ENCODE measurements at regions not wholly inside any gene's neighbourhood (a gene's known extent, or its start where the extent isn't known, plus 50 kb on each side); places are given as distances from the start of the nearest gene placed in this dataset.
"Not testable (repeated sequence)": the region's sequence is repeated elsewhere in the genome, so short reads cannot be mapped to it uniquely, and the experiment has no call there.

DNA sequence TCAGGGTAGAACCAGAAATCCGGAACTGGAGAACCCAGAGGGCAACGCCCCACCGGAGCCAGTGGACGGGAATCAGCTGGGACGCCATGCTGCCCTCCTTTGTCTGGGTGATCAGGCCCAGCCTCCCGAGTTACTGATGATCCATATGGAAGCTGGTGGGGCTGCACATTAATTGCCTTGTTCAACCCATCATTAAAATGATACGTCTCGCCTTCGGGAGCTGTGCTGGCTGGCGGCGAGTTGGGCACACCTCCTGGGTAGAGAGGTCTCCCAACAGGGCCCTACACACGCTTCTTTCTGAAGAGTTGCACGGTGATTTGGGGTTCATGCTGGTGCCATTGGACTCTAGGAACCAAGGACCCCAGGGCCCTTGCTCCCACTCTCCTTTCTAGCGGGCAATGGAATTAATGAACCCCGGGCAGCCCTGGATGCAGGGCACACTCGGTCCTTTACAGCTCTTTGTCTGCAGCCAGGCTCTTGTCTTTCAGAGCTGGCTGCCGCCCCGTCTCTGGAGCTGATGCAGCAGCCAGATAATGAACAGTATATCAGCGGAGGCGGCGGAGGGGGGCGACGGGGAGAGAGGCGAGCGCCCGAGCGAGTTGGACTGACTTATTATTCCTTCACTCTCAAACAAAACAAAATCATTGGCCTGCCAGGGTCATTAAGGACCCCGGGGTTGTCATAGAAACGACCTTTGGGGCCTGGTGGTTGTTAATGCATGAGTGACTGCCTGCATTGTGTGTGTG lies 412.2 kb upstream of the ZMIZ1 start:
- H3K4me1 Mint-ChIP-seq: no peaks in the 10 kb centered on the region
- H3K4me3 Mint-ChIP-seq: no peak overlapping the region
- H3K27me3 Mint-ChIP-seq: peaks cover 5% of the 10 kb centered on the region
- no peaks in the 10 kb centered on the region for H3K9me3 Mint-ChIP-seq
- no peaks in the 10 kb centered on the region for H3K36me3 Mint-ChIP-seq
- DNase-seq: no peak
- no peak overlapping the region for H3K27ac Mint-ChIP-seq

DNA sequence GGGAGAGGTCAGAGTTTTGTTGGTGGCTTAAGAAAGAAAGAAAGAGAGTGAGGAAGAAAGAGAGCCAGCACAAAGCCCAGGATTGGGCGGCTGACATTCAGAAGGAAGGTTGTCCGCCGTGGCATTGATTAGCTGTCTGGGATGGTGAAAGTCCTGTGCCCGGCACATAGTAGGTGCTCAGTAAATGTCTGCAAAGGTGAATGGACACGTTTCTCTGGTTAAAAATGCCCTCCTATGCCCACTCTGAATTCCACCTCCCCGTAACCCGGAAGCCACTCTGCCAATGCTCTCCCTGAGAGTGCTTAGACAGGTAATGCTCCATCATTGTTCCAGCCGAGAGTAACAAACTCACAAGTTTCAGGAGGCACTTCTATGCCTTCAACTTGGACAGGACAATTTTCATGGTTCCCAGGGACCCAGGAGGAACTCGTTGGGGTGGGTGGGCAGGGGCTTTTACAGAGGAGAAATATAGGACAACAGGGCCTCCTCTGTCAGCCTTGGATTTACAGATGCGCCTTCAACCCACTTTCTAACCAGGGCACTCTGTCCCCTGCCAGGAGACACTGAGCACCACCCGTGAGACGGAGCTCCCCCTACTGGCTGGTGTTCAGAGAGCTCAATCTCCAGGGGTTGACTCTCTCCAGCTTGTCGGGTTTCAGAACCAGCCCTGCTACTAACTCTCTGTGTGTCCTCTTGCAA lies 411.5 kb upstream of the ZMIZ1 start:
- H3K4me3 Mint-ChIP-seq: no peak overlapping the region
- no peak overlapping the region for H3K27ac Mint-ChIP-seq
- H3K4me1 Mint-ChIP-seq: no peaks in the 10 kb centered on the region
- no peaks in the 10 kb centered on the region for H3K36me3 Mint-ChIP-seq
- H3K27me3 Mint-ChIP-seq: peaks cover 5% of the 10 kb centered on the region
- H3K9me3 Mint-ChIP-seq: no peaks in the 10 kb centered on the region
- peak; percentile 66 for DNase-seq

DNA sequence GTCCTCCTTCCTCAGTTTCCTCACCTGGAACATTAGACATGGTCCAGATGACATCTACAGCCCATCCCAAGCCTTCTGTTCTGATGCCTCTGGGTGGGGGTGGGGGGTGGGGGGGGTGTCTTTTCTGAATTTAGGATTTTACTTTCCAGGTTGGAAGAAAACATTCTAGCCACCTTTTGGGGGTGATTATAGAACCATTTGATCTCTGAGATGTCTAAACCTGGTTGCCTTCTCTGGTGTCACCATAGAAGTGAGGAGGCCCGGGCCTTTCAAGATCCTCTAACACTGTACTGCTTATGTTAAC lies 411.0 kb upstream of the ZMIZ1 start:
- Mint-ChIP-seq H3K4me1 (no peaks in the 10 kb centered on the region), H3K27me3 (peaks cover 10% of the 10 kb centered on the region), H3K4me3 (no peak overlapping the region), H3K9me3 (no peaks in the 10 kb centered on the region), H3K36me3 (no peaks in the 10 kb centered on the region), H3K27ac (no peak overlapping the region)
- DNase-seq: no peak

DNA sequence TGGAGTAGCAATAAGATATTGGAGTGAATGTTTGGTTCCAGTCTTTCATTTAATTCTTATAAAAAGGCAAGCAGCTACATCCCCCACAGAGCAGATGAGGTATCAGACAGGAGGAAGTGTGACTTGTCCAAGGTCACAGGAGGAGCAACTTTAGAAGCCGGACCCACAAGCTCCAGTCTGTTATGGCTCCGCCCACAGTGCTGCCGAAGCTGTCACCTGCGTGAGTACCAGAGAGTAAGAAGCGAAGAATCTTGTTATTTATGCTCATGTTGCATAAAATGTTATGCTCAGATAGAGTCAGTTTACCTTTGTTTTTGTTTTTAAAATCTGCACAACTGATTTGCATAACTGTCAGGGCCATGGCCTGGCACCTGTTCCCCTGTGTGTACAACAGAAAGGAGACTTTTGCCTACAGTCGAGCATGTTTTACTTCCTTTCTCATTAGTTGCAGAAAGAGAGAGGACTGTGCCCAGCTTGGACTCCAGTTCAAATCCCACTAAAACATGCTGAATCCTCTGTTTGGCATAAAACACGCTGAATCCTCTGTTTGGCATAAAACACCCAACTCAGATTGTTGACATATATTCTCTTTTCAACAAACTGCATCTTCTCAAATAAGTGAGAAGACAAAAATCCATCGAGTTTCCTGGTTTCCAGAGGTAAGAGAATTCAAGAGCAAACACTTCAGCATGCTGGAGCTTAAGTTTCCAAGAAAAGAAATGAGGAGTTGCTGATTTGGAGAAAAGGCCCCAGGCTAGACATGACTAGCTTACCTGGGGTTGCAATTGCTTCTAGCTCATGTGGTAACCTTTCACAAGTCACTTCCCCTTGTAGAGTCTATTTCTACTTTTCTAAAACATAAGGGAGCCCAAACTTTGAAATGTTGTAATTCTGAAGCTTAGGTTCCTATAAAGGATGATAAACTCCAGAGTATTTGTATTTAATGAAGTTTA lies 409.8 kb upstream of the ZMIZ1 start:
- no peaks in the 10 kb centered on the region for H3K36me3 Mint-ChIP-seq
- no peaks in the 10 kb centered on the region for H3K4me1 Mint-ChIP-seq
- H3K4me3 Mint-ChIP-seq: no peak overlapping the region
- peaks cover 20% of the 10 kb centered on the region for H3K27me3 Mint-ChIP-seq
- peaks cover under 1% of the 10 kb centered on the region for H3K9me3 Mint-ChIP-seq
- no peak for DNase-seq
- H3K27ac Mint-ChIP-seq: no peak overlapping the region

DNA sequence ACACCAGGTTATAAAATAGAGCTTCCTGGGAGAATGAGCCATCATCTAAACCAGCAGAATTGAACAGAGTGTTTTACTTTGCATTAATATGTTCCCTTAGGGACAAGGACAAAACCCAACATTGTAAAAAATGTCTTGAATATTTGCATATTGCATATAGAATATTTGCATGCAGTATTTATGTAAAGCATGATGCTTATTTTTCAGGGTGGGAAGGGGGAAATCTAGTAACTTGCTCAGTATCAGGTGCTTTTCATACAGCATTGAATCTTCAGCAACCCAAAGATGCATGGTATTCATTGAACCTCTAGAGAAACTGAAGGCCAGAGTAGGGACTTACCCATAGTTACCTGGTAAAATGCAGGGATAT lies 409.2 kb upstream of the ZMIZ1 start:
- Mint-ChIP-seq H3K9me3 (peaks cover 3% of the 10 kb centered on the region), H3K27ac (no peak overlapping the region), H3K27me3 (peaks cover 21% of the 10 kb centered on the region), H3K4me1 (no peaks in the 10 kb centered on the region), H3K36me3 (no peaks in the 10 kb centered on the region), H3K4me3 (no peak overlapping the region)
- no peak for DNase-seq

DNA sequence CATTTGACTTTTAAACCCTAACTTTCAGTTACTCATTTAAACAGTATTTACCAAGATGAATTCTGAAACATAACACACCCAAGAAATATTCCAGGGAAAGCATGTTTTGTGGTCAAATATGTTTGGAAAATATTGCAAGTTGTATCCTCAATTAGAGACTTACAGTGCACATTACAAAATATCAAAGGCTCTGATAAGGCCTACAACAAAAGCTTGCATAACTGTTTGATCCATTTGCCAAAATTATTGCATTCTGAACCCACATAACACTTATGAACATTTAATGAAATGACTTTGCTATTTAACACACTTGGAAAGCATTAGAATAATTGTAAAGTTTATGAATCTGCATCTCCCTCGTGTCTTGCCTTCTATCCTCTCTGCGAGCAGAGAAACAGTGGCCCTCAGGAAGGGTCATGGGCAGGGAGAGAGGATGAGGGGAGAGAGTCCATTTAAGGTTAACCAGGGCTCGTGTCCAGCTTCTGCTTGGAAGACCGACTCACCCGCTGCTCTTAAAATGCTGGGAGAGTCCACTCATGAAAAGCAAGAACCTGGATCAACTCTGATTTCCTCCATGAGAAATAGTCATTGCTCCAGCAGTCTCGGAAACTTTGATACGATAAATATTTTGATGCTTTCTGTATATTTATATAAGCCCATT lies 408.2 kb upstream of the ZMIZ1 start:
- H3K27me3 Mint-ChIP-seq: peaks cover 28% of the 10 kb centered on the region
- H3K9me3 Mint-ChIP-seq: peaks cover 7% of the 10 kb centered on the region
- H3K36me3 Mint-ChIP-seq: peaks cover 3% of the 10 kb centered on the region
- no peaks in the 10 kb centered on the region for H3K4me1 Mint-ChIP-seq
- H3K27ac Mint-ChIP-seq: no peak overlapping the region
- H3K4me3 Mint-ChIP-seq: no peak overlapping the region
- DNase-seq: no peak

DNA sequence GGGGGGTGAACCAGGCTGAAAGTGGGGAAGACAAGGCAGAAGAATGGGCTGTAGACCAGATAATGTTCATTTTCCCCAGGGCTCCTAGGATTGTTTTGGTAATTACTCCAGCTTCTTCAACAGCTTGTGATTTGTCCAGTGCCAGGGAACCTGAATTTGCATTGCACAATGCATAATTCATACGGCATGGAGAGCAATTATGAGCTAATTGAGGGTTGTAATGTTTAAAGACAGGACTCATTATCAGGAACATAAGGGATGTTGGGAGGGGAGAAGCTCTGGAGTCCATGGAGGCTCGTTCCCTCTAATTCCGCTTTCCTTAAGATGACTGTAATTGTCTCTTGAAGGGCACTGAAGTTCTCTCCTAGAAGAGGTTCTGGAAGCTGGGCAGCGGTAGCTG lies 405.0 kb upstream of the ZMIZ1 start:
- H3K27me3 Mint-ChIP-seq: peaks cover 41% of the 10 kb centered on the region
- peaks cover 3% of the 10 kb centered on the region for H3K36me3 Mint-ChIP-seq
- DNase-seq: no peak
- no peak overlapping the region for H3K4me3 Mint-ChIP-seq
- H3K9me3 Mint-ChIP-seq: peaks cover 7% of the 10 kb centered on the region
- no peak overlapping the region for H3K27ac Mint-ChIP-seq
- no peaks in the 10 kb centered on the region for H3K4me1 Mint-ChIP-seq

DNA sequence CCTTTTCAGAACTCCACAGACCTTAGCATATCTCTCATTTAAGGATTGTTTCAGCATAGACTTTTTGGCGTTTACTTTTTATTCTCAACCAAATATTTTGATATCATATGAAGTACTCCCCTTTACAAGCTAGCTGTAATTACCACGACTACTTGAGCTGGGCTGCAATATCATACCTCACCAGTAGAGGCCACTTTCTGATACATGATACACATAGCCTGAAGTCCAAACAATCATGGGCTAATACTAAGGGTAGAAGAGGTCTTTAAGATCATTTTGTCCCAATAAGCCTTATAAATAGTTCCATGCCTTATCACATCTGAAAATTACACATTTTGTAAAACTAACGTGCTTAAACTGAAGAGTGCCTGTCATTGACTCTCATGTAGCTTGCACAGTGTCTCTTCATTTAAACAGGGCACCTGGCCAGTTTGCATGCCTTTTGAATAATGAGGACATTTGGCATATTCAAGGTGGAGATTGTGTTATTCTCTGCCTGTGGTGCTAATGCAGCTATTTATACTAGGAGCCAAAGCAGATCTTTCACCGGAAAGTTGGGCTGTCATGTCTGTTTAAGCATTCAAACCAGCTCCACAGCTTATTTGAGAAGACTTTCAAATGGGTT lies 403.7 kb upstream of the ZMIZ1 start:
- Mint-ChIP-seq H3K4me1 (no peaks in the 10 kb centered on the region), H3K9me3 (peaks cover 7% of the 10 kb centered on the region), H3K4me3 (no peak overlapping the region), H3K27ac (no peak overlapping the region), H3K36me3 (peaks cover 3% of the 10 kb centered on the region), H3K27me3 (peaks cover 51% of the 10 kb centered on the region)
- no peak for DNase-seq

DNA sequence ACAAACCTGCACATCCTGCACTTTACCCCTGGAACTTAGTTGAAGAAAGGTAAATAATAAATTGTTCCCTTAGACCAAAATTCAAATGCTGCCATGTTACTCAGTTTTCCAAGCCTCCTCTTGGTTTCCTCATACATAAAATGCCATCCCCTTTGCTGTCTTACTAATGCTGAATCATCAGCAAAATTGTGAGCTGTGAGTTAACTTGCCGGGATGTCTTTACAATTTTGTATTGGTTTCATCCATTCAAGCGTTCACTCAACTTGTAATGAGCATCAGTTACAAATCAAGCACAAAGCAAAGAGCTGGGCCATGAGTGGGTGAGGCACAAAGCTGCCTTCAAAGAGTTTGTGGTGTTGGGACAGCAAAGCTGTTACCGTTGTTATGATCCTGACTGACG lies 395.8 kb upstream of the ZMIZ1 start:
- H3K27me3 Mint-ChIP-seq: peaks cover 20% of the 10 kb centered on the region
- H3K27ac Mint-ChIP-seq: no peak overlapping the region
- peaks cover 6% of the 10 kb centered on the region for H3K9me3 Mint-ChIP-seq

DNA sequence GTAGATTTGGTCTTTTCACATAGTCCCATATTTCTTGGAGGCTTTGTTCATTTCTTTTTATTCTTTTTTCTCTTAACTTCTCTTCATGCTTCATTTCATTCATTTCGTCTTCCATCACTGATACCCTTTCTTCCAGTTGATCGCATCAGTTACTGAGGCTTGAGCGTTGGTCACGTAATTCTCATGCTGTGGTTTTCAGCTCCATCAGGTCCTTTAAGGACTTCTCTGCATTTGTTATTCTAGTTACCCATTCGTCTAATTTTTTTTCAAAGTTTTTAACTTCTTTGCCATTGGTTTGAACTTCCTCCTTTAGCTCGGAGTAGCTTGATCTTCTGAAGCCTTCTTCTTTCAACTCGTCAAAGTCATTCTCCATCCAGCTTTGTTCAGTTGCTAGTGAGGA lies 387.6 kb upstream of the ZMIZ1 start:
- not testable (repeated sequence) for H3K9me3 Mint-ChIP-seq

More for the DNA sequence above, 395.8 kb upstream of the ZMIZ1 start:
- no peaks in the 10 kb centered on the region for H3K36me3 Mint-ChIP-seq
- DNase-seq: no peak
- no peaks in the 10 kb centered on the region for H3K4me1 Mint-ChIP-seq
- no peak overlapping the region for H3K4me3 Mint-ChIP-seq

DNA sequence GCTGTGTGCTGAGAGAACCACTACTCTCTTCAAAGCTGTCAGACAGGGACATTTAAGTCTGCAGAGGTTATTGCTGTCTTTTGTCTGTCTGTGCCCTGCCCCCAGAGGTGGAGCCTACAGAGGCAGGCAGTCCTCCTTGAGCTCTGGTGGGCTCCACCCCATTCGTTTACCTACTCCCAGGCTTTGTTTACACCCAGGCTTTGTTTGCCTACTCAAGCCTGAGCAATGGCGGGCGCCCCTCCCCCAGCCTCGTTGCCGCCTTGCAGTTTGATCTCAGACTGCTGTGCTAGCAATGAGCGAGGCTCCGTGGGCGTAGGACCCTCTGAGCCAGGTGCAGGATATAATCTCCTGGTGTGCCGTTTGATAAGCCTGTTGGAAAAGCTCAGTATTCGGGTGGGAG lies 386.8 kb upstream of the ZMIZ1 start:
- not testable (repeated sequence) for H3K4me3 Mint-ChIP-seq, DNase-seq, H3K4me1 Mint-ChIP-seq, H3K9me3 Mint-ChIP-seq, H3K27ac Mint-ChIP-seq, H3K36me3 Mint-ChIP-seq
- H3K27me3 Mint-ChIP-seq: peaks cover 14% of the 10 kb centered on the region

More for the DNA sequence above, 387.6 kb upstream of the ZMIZ1 start:
- not testable (repeated sequence) for H3K4me3 Mint-ChIP-seq, H3K36me3 Mint-ChIP-seq, H3K4me1 Mint-ChIP-seq, H3K27ac Mint-ChIP-seq, DNase-seq
- H3K27me3 Mint-ChIP-seq: peaks cover 14% of the 10 kb centered on the region

DNA sequence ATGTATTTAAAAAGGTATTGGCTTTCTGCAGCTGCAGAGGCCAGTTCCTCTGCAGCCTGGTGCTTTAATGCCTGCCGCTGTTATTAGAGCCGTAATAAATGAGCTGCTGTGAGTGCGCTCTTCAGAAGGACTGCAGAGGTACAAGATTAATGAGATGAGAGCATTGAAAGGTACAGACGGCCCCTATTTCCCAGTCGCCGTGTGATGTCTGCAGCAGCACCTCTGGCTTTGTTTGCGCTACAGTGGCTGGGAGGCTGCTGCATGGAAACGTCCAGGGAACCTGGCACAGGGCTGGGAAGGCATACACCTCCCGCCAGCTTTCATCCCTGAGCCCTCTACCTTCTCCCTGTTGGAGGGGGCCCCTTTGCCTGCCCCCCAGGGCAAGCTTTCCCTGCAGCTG lies 383.8 kb upstream of the ZMIZ1 start:
- H3K4me1 Mint-ChIP-seq: no peaks in the 10 kb centered on the region
- no peaks in the 10 kb centered on the region for H3K36me3 Mint-ChIP-seq
- DNase-seq: no peak
- no peak overlapping the region for H3K27ac Mint-ChIP-seq
- no peak overlapping the region for H3K4me3 Mint-ChIP-seq
- H3K27me3 Mint-ChIP-seq: peaks cover 10% of the 10 kb centered on the region
- H3K9me3 Mint-ChIP-seq: peaks cover 2% of the 10 kb centered on the region

DNA sequence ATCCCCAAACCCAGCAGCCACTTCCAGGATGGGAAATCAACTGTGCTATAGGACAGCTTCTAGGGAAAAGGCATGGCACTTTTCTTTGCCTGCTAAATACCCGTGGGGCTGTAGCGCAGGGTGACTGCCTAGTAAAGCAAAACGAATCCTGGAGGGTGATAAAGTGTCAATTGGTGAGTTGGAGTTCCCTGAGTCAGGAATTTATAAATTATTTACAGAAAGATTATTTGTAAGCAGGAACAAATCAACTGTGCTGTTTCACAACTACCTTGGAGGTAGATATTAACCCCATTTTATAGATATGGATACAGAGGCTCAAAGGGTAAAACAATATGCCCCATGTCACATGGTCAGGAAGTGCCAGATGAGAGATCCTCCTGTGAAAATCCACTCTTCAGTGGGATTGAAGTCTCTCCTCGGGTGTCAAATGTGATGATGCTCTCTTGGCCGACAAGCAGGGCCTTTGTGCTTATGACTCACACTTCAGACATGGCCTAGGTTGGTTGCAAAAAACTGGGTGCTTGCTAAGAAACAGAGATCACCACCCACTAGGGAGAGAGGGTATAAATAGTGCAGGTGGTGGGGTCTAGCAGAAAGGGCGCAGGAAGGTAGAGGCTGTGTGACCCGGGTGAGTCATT lies 383.2 kb upstream of the ZMIZ1 start:
- H3K27me3 Mint-ChIP-seq: peaks cover 5% of the 10 kb centered on the region
- H3K4me3 Mint-ChIP-seq: no peak overlapping the region
- H3K4me1 Mint-ChIP-seq: no peaks in the 10 kb centered on the region
- no peak overlapping the region for H3K27ac Mint-ChIP-seq
- no peak for DNase-seq
- H3K9me3 Mint-ChIP-seq: peaks cover 2% of the 10 kb centered on the region
- no peaks in the 10 kb centered on the region for H3K36me3 Mint-ChIP-seq

DNA sequence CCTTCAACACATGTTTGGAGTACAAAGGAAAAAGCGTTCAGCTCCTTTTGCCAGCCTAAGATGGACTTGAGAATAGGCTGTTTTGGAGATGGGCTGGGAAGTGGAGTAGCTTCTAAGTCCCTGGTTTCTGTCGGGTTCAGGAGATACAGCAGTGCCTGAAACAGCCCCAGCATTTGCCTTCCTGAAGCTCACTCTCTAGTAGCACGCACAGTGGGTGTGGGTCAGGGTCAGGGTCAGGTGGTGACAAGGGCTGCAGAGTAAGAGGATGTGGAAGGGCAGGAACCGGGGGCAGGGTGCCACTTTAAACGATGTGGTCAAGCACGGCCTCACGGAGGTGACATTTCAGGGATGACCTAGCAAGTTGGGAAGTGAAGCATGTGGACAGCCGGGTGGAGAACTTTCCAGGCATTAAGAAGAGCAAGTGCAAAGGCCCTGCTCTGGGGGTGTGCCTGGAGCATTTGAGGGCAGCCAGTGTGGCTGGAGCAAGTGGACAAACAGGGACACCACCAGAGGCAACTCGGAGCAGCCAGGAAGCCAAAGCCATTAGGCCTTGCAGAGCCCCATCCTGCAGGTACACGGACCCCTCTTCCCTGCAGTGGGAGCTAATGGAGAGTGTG lies 382.2 kb upstream of the ZMIZ1 start:
- H3K27me3 Mint-ChIP-seq: peaks cover 5% of the 10 kb centered on the region
- no peak overlapping the region for H3K4me3 Mint-ChIP-seq
- no peaks in the 10 kb centered on the region for H3K4me1 Mint-ChIP-seq
- peaks cover 2% of the 10 kb centered on the region for H3K9me3 Mint-ChIP-seq
- H3K36me3 Mint-ChIP-seq: no peaks in the 10 kb centered on the region
- H3K27ac Mint-ChIP-seq: no peak overlapping the region
- DNase-seq: no peak

All from activated naive CD8-positive, alpha-beta T cell treated with anti-CD3 and anti-CD28 coated beads for 36 hours (primary cell).